Upper lobe of left lung (tissue), 4 donors: ENCODE measurements at regions not wholly inside any gene's neighbourhood (a gene's known extent, or its start where the extent isn't known, plus 50 kb on each side); places are given as distances from the start of the nearest gene placed in this dataset.

Experiments used
- POLR2A ChIP-seq, 4 donors: fragments of 450-650 bp; IDR thresholded peaks; one replicate each; pipeline ENCODE4 v1.5.1; 2016 to 2017; ENCODE audit warnings: antibody characterized with exemption in 4 of 4, mild to moderate bottlenecking in 2 of 4
- TF ChIP-seq, protein P1 (sequence below), 6 experiments: fragments of 450-650 bp in 4 of 6; fragments of 200-600 bp in 2 of 6; sonication (generic) in 2 of 6; IDR thresholded peaks; one replicate each; pipeline ENCODE4 v1.5.1; 2016 to 2019; ENCODE audit warnings: antibody characterized with exemption in 6 of 6

DNA sequence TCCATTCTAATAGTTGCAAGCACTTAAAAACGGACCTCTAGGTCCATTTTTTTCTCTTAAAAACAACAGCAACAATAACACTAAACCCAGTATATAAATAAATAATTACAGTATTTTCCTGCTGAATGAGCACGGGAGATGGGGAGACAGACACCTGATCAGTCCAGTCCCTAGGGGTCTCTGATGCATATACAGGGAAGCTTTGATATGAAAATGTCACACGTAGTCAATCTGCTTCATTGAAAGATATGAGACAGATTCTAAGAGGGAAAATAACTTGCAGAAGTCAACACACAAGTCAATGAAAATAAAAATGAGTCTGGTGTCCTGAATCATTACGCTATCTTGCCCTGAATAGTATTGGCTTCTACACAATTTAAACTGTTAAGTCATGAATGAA is 523.3 kb upstream of the SLC8A1 start:
- TF ChIP-seq, protein P1, sequence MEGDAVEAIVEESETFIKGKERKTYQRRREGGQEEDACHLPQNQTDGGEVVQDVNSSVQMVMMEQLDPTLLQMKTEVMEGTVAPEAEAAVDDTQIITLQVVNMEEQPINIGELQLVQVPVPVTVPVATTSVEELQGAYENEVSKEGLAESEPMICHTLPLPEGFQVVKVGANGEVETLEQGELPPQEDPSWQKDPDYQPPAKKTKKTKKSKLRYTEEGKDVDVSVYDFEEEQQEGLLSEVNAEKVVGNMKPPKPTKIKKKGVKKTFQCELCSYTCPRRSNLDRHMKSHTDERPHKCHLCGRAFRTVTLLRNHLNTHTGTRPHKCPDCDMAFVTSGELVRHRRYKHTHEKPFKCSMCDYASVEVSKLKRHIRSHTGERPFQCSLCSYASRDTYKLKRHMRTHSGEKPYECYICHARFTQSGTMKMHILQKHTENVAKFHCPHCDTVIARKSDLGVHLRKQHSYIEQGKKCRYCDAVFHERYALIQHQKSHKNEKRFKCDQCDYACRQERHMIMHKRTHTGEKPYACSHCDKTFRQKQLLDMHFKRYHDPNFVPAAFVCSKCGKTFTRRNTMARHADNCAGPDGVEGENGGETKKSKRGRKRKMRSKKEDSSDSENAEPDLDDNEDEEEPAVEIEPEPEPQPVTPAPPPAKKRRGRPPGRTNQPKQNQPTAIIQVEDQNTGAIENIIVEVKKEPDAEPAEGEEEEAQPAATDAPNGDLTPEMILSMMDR (IDR thresholded peaks at IDR 0.05): no peak
- no peak for TF ChIP-seq POLR2A (IDR thresholded peaks at IDR 0.05)
